GM18868 (cell line): ENCODE measurements at regions not wholly inside any gene's neighbourhood (a gene's known extent, or its start where the extent isn't known, plus 50 kb on each side); places are given as distances from the start of the nearest gene placed in this dataset.

ENCODE experiments used
- ATAC-seq: cut with Tn5 transposase; IDR thresholded peaks from one replicate; pipeline ENCODE4 v1.9.1; 2021; ENCODE audit warnings: mild to moderate bottlenecking, moderate library complexity; ENCODE audit not compliant: unreplicated experiment

GRCh38 chr5:74295141-74295540 is 345.4 kb downstream of the ENC1 start:
- no peak for ATAC-seq

GRCh38 chr5:74294231-74294705 is 346.3 kb downstream of the ENC1 start:
- peak; percentile 76 for ATAC-seq

DNA sequence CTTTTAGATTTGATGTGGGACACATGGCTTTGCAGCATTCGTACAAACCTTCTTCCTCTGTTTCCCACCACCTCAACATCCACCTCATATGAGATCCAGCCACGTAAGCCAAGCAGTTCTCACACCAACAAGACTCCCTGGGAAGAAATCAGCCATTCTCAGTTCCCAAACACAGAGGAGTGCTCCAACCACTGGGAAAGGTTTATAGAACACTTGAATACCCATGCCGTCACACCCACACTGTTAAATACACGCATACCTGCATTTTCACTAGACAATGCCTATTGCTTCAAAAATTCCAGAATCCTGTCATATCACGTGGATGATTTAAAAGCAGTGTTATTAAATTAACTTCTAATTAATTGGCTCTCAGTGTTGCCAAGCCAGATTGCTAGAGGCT is 347.3 kb downstream of the ENC1 start:
- no peak for ATAC-seq

GRCh38 chr5:74290634-74291241 is 349.8 kb downstream of the ENC1 start:
- ATAC-seq = no peak

GRCh38 chr5:74289691-74290090 is 350.8 kb downstream of the ENC1 start:
- no peak for ATAC-seq

DNA sequence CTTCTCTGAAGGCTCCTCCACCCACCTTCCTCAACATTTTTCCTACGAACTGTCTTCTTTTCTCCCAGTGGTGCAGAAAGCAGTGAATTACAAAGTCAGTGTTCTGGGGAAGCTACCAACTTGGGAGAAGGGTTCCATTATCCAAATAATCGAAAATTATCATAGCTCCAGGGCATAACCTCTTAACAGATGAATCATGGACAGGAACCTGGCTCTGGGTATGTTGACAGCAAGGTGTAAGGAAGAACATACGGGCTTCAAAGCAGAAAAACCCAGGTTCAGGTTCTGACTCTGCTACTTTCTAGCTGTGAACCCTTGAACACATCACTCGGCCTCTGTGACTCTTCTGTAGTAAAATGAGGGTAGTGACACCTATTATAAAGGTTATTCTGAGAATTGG is 351.3 kb downstream of the ENC1 start:
- no peak for ATAC-seq

GRCh38 chr5:74288448-74289108 is 351.9 kb downstream of the ENC1 start:
- ATAC-seq = no peak

DNA sequence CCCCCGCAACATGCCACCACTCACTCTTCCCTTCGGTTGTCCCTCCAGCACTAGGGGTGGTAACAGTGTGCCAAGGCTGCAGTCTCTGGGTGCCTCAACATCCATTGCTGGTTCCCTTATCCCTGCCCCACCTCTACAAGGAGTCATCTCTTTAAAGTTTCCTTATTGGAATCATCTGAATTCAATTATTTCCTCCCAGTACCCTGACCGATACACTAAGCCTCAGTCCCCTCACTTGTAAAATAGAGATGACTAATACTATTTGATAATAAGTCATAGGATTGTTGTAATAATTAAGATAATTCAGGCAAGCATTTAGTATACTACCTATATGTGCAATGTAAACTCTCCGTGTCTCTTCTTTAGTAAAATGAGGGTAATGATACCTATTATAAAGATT is 352.5 kb downstream of the ENC1 start:
- no peak for ATAC-seq

DNA sequence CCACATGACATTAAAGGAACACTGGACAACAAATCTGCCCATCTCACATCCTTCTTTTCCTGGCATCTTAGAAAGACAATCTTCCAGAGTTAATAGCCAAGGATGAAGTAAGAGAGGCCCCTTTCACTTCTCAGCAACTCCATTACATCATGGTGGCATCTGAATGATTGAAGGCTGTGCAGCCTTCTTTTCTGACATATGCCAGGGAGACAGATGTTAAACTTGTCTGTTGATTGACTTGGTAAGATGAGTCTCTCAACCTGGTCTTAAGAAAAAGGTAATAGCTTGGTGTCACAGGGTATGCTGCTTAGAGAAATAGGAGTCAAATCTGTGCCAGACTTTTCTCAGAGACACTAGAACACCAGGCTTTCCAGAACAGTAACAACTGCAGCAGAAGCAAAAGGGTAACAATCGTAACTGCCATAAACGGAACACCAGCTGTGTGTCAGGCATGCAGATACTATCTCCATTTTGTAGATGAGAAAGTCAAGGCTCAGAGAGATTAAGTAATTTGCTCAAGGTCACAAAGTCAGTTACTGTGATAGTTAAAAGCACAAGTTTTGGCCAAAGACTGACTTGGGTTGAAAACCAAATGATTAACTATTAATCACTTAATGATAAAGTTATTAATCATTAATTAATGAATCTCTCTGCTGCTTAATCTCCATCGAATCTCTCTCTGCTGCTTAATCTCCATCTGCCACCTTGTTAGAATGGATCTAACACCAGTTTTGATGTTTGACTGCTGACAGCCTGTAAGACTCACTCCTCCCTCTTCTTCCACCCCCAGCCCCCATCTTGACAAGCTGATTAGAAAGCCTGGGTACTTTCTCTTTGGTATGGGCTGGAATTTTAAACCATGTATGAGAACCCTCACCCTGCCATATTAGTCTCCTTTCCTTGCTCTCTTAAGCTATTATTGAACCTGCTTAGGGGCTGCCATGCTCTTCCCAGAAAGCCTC is 353.5 kb downstream of the ENC1 start:
- no peak for ATAC-seq

DNA sequence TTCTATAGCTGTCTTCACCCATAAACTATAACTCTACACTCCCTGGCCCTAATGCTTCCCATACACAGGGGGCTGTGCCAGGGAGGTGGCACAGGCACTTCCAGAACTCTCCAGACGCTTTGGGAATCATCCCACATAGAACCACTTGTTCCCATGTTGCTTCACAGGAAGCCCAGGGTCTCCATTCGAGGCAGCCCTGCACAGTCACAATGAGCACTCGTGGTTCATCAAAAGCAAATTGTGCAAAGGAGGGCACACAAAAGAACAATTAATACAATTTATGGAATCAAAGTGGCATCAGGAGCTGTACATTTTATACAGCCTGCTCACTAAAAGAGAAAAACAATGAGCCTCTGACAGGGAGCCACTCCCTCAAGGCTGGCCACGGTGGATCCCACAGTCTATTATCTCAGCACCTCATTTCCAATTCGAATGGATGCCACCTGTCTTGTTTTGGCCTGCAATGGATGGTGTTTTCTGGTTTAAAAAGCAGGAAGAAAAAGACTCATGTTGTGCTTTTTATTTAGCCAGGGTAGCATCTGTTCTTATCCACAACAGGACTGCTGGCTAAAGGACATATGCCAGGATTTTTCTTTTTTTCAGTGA is 354.8 kb downstream of the ENC1 start:
- ATAC-seq = no peak

DNA sequence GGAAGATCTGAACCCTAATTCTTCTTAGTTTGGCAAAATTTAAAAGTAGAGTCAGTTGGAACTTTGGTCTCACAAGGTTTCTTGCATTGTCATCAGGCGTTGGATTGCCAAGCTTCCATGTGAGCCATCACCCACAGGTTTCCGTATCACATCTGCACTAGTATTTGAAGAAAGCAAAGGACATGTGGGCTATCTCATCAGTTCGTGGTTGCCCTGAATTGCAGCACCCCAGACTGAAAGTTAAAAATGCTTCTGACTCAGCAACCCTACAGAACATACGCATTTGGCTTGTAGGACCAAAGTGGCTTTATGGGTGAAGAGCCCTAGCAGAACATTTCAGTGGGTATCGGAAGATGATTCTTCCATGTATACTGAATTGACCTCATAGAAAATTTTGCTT is 358.0 kb downstream of the ENC1 start:
- no peak for ATAC-seq

DNA sequence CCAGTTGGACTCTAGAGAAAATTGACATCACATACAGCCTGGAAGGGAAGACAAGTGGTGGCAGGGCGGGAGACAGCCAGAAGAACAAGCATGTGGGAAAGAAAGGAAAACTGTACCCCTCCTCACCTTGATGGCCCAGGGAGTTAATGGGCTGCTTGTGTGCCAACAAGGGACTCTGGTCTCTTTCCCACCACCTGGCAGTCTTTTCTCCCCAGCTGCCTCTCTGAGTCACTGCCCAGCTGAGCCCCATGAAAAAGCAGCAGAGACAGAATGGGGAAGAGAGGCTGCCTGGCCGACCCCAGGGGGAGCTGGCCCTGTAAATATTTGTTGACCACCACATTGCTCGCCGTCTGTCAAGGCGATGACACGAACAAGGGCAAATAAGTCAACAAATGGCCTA is 359.4 kb downstream of the ENC1 start:
- no peak for ATAC-seq

DNA sequence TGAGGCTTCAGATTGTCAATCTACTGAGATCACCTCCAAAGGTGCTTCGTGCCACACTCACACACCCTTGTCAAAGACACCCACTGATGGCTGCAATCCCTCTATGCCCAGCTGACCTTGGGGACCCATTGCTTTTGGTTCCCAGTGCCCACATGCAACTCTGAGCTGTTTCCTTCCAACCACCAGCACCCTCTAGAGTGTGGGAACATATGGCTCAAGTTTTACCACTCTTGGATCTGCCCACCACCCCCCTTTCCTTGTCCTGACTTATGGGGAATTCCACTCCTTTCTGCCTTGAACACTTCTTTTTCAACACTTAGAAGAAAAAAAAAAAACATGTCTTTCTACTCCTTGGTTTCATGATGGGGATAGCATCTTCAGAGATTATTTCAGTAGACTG is 360.2 kb downstream of the ENC1 start:
- ATAC-seq = no peak

DNA sequence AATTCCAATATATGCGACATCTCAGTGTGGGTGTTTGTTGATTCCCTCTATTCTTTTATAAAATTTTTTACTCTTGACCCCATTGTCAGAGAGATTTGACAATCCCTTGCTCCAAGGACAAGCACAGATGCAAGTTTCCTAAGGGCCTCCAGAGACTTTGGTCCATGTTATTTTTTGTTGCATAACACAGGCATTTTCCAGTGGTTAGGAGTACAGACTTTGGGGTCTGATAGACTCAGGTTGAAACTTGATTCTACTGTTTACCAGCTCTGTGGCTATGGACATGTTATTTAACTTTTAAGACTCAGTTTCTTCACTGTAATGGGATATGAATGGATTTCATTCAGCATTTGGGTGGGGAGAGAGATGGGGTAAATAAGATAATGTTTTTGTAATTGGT is 361.3 kb downstream of the ENC1 start:
- ATAC-seq = no peak

- no peak for ATAC-seq
These were observed 363.1 kb downstream of the ENC1 start for GRCh38 chr5:74277418-74277817.

- no peak for ATAC-seq
These were observed 365.1 kb downstream of the ENC1 start for GRCh38 chr5:74275171-74275992.

GRCh38 chr5:74274326-74274725 is 366.2 kb downstream of the ENC1 start:
- no peak for ATAC-seq

GRCh38 chr5:74272831-74273451 is 367.6 kb downstream of the ENC1 start:
- no peak for ATAC-seq

- no peak for ATAC-seq
These were observed 368.3 kb downstream of the ENC1 start for GRCh38 chr5:74272024-74272775.
